Inflammatory macrophage treated with lipopolysaccharide for 4 hours (primary cell): ENCODE measurements at regions not wholly inside any gene's neighbourhood (a gene's known extent, or its start where the extent isn't known, plus 50 kb on each side); places are given as distances from the start of the nearest gene placed in this dataset.
"Not testable (repeated sequence)": the region's sequence is repeated elsewhere in the genome, so short reads cannot be mapped to it uniquely, and the experiment has no call there.

Experiments
- DNase-seq: peaks from one replicate; pipeline ENCODE4 v3.0.0-alpha.2; 2020

GRCh38 chr14:30270200-30271161 lies 288.5 kb upstream of the G2E3 start:
- peak; percentile 59 for DNase-seq

GRCh38 chr14:30271811-30272323 lies 287.1 kb upstream of the G2E3 start:
- DNase-seq, result no peak

- DNase-seq, result no peak
Observed at GRCh38 chr14:30272848-30273832, 285.8 kb upstream of the G2E3 start.

DNA sequence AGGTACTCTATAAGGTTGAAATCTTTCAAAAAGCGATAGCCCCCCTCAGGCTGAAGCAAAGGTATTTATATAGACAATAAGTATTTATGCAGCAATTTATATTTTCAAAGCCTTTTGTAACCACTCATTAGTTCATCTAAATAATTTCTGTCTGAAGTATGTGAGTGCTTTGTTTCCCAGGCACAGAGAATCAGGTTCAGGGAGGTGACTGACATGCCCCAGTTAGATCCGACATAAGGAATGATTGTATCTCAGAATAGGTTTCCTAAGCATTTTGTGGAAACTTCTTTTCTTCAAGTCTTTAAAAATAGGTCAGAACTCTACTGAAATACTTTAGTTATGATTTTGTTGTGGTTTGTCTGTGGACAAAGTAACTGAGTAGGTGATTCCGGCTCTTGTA lies 283.4 kb upstream of the G2E3 start:
- DNase-seq, result no peak

GRCh38 chr14:30277268-30277667 lies 281.7 kb upstream of the G2E3 start:
- DNase-seq, result no peak

GRCh38 chr14:30278856-30279255 lies 280.1 kb upstream of the G2E3 start:
- DNase-seq, result not testable (repeated sequence)

GRCh38 chr14:30283822-30284446 lies 275.0 kb upstream of the G2E3 start:
- peak; percentile 6 for DNase-seq

DNA sequence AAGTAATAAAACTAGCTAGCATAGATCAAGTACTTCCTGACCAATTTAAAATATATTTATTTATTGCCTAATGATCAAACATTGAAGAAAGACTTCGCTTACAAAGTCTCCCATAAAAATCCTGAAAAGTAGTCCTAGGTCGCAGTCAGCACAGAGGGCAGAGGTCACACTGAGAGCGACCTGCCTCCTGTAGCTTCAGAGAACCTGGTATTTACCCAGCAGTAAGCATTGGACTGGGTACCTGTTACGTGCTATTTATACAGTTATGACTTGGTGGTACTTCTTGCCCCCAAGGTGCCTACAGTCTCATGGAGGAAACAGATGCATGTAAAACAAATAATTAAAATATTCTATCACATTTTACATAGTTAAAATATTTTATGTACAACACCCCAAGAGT lies 274.1 kb upstream of the G2E3 start:
- DNase-seq, result no peak

DNA sequence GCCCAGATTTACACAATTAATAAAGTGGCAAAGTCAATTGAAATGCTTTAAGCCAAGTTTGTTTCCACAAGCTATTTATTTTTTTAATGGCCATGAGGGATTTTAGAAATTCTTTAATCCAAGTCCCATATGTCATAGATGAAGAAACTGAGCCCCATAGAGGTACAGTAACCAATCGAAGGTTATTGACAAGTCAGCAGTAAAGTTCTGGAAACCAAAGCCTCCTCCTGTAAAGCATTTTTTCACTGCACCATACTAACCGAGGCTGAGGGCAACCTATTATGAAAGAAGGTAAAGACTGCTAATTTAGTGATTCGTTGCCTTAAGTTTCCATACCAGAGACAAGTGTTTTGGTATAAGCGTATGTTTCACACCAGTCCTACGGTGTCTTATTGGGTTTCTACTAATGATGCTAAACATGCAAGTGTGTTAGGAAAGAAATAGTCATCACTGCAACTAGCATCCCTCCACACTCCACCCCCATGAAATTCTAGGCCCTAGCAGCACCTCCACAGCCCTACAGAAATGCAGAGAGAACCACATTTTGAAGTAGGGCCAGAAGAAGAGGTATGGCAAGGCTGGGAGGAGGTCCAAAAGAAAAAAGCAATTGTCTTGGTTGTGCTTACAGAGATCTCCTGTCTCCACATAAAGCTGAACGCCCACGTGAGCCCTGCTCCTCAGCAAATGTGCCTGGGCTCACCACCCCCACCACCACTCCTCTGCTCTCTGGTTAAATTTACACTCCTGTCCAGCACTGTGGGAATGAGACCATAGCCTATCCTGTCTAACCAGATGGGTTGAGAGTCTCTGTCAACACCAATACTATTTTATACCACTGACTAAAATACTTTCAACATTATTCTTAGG lies 271.1 kb upstream of the G2E3 start:
- no peak for DNase-seq

DNA sequence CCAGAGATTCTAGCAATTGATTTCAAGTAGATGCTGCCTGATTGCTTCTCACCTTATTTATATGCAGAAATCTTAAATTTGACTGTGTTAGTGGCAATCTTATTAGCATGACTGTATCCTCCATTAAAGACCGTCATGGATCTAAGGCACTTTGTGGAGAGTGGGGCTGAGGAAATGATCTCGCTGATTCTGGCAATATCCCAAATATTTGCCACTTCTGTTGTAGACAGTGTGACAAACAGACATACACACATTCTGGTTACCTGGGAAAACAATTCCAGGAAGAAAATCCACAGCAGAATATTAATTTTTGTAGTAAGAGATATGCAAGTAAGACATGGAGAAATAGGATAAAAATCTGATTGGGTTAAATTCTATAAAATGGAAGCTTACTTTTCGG lies 269.0 kb upstream of the G2E3 start:
- no peak for DNase-seq

DNA sequence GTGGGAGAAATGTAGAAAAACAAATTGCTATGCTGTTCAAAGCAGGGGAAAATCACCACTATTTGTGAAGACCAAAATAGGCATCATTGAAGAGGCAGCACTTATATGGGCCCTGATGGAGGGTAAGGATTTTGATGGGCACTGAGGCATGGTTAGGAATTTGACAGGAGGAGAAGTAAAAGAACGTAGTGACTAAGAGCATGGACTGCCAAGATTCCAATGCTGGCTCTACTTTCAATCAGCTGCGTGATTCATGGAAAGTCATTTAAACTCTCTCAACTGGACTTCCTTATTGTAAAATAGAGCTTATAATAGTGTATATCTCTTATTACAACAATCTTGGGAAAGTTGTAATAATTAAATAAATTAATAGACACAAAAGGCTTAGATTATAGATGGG lies 267.7 kb upstream of the G2E3 start:
- DNase-seq, result no peak

GRCh38 chr14:30292541-30292940 lies 266.4 kb upstream of the G2E3 start:
- DNase-seq, result no peak

- DNase-seq, result no peak
Observed at GRCh38 chr14:30295980-30296379, 263.0 kb upstream of the G2E3 start.

- no peak for DNase-seq
Observed at GRCh38 chr14:30296931-30297405, 262.0 kb upstream of the G2E3 start.

DNA sequence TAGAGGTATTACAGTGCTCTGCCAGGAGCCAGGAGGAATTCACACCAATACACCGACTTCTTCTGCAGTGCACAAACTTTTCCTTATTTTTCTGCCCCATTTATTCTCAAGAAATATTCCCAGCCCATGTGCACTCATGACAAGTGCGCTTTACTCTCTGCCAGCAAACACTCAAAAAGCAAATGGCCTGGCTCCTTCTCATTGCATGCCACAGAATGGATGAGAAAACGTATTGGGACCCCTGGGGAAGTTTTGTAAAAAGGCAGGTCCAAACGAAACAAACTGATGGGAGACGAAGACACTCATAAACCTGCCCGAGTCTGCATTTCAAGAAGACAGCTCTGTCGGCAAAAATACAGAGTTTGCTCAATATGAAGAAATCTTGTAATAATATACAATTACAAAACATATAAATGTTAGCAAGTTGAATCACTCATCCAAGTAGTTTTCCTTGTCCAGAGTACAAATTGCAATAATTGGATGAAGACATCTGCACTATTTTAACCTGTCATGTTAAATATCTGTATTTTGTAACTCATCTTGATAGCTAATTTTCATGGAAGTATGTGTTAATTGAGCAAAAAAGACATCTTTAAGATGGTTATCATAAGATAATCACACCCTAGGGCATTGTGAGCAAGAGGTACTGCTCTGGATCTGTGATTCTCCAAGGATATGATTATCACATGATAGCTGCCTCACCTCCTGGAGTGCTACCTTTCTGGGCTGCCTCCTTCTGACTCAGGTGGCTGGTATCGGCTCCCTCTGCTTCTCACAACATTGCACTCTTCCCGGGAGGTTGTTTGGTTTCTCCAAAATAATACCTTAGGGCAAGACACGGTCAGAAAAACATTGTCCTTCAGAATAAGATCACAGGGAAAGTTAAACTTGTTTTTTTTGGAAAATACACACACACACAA lies 260.8 kb upstream of the G2E3 start:
- DNase-seq, result no peak

GRCh38 chr14:30299915-30300314 lies 259.0 kb upstream of the G2E3 start:
- DNase-seq, result no peak

GRCh38 chr14:30303350-30303749 lies 255.6 kb upstream of the G2E3 start:
- DNase-seq, result no peak

DNA sequence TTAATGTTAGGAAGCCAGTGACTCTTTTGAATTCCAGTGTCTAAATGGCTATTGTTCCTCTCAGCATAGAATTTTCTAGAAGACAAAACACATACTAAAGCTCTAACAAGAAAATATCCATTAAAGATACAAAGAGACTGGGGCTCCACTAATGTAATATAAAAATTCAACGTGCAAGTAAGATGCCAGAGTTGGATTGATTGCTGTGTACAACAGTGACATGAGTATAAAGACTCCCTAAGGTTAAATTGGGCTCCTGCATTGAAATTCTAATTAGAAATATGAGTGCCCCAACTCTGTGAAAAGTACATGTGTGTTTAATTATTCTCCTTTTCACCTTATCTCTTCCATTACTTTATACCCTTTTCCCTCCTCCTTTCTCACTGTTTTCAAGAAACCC lies 253.6 kb upstream of the G2E3 start:
- DNase-seq, result no peak

DNA sequence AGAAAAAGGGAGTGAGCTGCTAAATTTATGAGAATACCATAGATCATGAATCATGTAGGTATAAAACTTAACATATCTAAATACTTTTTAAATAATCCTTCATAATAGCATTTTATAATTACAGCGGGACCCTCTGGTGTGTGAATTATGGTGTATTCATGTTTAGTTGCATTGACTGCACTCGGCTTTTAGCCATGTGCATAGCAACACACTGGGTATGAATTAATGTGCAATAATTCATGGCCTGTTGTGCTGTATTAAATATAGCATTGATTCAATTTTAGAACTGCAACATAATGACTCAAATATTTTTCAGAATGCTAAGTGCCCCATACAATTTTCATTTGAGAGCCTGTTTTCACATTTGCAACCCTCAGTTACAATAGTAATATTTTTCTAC lies 249.6 kb upstream of the G2E3 start:
- no peak for DNase-seq

GRCh38 chr14:30312214-30312613 lies 246.7 kb upstream of the G2E3 start:
- DNase-seq, result no peak

DNA sequence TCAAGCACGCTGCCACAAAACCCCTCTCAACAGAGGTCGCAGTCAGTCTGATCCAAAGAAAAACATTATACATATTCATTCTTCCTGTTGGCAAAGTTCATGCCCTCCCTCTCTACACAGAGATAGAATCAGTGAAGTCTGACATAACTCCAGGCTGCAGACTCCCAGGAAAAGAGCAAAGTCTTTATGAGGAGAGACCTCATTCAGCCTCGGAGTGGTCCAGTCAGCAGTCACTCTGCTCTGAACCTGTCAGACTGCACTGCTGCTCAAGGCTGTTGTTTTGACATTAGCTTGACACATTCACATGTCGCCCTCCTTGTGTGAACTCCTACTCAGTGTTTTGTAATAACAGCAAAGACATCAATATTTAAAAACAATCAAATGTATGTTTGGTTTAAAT lies 241.2 kb upstream of the G2E3 start:
- DNase-seq, result no peak
